Stimulated activated naive CD8-positive, alpha-beta T cell treated with anti-CD3 and anti-CD28 coated beads, Interleukin-15, Interleukin-2, amounts not matched to agents 100 ng/mL and 50 ng/mL, for 24 hours (primary cell): ENCODE measurements at regions not wholly inside any gene's neighbourhood (a gene's known extent, or its start where the extent isn't known, plus 50 kb on each side); places are given as distances from the start of the nearest gene placed in this dataset.
"Not testable (repeated sequence)": the region's sequence is repeated elsewhere in the genome, so short reads cannot be mapped to it uniquely, and the experiment has no call there.

ENCODE experiments used
- H3K27ac Mint-ChIP-seq: one replicate; pipeline ENCODE4 v1.8.0; 2021; ENCODE audit warnings: mild to moderate bottlenecking, mixed read lengths
- H3K27me3 Mint-ChIP-seq: one replicate; pipeline ENCODE4 v1.8.0; 2021; ENCODE audit warnings: mixed read lengths
- H3K36me3 Mint-ChIP-seq: one replicate; pipeline ENCODE4 v1.8.0; 2021; ENCODE audit warnings: low read depth, mixed read lengths
- H3K4me1 Mint-ChIP-seq: one replicate; pipeline ENCODE4 v1.8.0; 2021; ENCODE audit warnings: low read depth, mixed read lengths
- H3K4me3 Mint-ChIP-seq: one replicate; pipeline ENCODE4 v1.8.0; 2021; ENCODE audit warnings: mild to moderate bottlenecking, mixed read lengths
- H3K9me3 Mint-ChIP-seq: one replicate; pipeline ENCODE4 v1.8.0; 2021; ENCODE audit warnings: mixed read lengths

DNA sequence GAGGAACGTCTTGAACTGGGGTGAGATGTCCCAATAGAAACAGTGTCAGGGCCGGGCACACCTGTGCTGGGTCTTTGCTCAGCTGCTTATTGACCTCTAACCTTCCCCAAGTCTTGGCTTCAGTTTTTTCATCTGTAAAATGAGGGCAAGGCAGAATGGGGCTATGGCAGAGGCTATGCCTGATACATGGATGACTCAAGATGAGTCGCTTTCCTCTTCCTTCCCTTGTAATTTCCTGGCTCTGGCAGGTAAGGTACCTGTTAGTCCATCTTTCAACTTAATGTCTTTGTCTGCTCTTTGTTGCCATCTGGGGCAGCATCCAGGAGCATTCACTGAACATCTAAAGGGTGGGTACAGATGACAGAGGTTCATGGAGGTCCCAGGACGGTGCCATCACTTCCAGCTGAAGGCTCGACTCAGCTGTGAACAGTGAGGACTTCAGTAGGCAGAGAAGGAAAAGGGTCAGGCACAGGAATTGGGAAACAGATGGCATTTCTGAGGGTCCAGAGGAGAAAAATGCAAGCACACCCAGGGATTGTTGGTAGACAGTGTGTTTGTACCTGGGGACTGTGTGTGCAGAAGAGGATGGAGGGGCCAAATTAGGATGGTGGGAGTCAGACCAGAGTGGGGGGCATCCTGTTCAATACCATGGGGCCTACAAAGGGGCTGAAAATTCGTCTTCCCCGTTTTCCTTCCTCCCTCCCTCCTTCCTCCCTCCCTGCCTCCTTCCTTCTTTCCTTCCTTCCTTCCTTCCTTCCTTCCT lies 268.3 kb downstream of the VRK1 start:
- no peak overlapping the region for H3K4me3 Mint-ChIP-seq
- no peak overlapping the region for H3K27ac Mint-ChIP-seq

DNA sequence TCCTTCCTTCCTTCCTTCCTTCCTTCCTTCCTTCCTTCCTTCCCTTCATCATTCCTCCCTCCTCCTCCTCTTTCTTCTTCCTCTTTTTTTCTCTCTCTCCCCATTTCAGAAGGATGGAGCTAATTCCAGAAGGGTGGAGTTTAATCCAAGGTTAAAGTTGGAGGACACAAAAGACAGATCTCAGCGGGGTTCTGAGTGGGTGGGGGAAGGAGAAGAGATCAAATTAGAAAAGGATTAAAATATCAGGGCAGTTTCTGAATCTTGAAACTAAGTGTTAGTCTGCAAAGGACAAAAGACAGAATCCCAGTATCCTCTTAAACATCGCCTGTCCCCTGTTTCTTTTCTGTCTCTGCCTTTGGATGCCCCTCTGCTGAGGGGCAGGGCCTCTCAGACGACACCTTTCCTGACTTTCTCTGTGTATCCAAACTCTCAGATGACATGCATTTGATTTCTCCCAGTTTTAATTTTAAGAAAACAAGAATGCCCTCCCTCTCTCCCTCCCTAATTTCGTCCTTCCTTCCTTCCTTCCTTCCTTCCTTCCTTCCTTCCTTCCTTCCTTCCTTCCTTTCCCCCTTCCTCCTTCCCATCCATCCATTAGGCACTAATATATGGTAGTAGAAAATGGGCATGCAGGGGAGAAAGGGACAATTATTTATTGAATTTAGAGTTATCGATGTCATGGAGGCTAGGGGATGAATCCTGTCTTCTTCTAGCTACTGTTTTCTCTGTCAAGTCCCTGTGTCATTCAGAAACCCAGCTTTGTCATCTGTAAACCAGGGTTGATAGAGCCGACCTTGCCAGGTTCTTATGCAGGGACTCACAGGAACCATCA lies 269.1 kb downstream of the VRK1 start:
- Mint-ChIP-seq H3K27me3 (no peaks in the 10 kb centered on the region), H3K27ac (no peak overlapping the region), H3K4me3 (no peak overlapping the region), H3K36me3 (no peaks in the 10 kb centered on the region), H3K4me1 (no peaks in the 10 kb centered on the region), H3K9me3 (no peaks in the 10 kb centered on the region)

More for the DNA sequence above, 268.3 kb downstream of the VRK1 start:
- Mint-ChIP-seq H3K27me3 (no peaks in the 10 kb centered on the region), H3K9me3 (no peaks in the 10 kb centered on the region), H3K4me1 (no peaks in the 10 kb centered on the region), H3K36me3 (no peaks in the 10 kb centered on the region)

DNA sequence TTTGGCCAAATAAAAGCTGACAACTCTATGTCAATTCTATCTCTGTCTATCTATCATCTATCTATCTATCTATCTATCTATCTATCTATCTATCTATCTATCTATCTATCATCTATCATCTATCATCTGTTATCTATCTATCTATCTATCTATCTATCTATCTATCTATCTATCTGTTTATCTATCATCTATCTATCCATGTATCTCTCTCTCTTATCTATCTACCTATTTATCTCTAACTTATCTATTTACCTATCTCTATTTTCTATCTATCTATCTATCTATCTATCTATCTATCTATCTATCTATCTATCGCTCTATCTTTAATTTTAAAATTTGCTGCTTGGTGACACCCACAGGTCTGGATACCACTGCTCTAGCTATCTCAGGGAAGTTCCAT lies 271.1 kb downstream of the VRK1 start:
- not testable (repeated sequence) for H3K4me3 Mint-ChIP-seq, H3K4me1 Mint-ChIP-seq, H3K27me3 Mint-ChIP-seq, H3K36me3 Mint-ChIP-seq, H3K27ac Mint-ChIP-seq, H3K9me3 Mint-ChIP-seq

DNA sequence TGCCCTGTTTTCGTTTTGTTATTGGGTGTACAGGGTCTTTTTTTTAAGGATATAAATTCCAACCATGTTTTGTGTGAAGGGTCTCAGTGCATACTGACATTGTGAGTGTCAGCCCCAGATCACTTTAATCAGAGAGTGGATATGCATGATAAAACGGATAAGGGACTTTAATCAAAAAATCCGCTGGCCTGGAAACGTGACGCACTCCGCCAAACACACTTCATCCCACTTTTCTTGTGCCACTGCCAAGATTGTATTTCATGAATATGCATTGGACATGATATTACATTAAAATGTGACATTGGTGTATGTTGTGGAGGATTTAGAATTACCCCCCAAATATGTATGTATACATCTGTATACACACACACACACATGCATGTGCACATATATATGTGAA lies 273.1 kb downstream of the VRK1 start:
- no peaks in the 10 kb centered on the region for H3K9me3 Mint-ChIP-seq
- peaks cover 7% of the 10 kb centered on the region for H3K4me1 Mint-ChIP-seq
- no peak overlapping the region for H3K27ac Mint-ChIP-seq
- H3K36me3 Mint-ChIP-seq = no peaks in the 10 kb centered on the region
- peaks cover 6% of the 10 kb centered on the region for H3K27me3 Mint-ChIP-seq
- H3K4me3 Mint-ChIP-seq = no peak overlapping the region

DNA sequence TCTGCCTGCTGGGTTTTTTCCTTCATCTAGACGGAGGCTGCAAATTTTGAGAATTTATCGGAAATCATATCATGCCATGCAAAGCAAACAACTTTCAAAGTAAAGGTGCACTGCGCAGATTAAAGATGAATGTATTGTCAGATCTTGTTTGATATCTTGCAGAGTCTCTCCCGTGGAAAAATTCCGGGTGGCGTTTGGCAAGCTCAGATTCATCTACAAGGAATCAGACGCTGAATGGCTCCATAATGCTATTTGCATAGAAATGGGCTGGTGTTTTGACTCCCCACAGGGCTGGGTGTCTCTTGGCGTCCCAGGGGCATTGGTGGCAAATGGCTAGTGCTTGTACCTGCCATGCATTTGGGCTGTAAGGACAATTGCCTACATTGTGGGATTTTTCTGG lies 274.0 kb downstream of the VRK1 start:
- Mint-ChIP-seq H3K4me3 (no peak overlapping the region), H3K4me1 (peaks cover 10% of the 10 kb centered on the region), H3K36me3 (no peaks in the 10 kb centered on the region), H3K27me3 (peaks cover 8% of the 10 kb centered on the region), H3K9me3 (no peaks in the 10 kb centered on the region), H3K27ac (no peak overlapping the region)

DNA sequence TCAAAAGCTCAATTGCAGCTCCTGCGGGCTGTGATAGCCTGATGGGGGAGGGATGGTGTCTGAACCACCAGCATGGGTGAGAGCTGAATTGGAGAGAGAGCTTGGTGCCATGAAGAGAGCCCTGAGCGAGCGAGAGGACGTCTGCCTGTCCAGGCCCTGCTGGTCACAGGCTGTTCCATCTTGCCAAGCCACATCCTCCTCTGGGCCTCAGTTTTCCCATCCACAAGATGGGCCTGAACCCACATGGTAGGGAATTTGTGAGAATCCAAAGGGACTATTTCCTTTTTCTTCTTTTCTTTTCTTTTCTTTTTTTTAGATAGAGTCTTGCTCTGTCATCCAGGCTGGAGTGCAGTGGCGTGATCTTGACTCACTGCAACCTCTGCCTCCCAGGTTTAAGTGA lies 276.4 kb downstream of the VRK1 start:
- peaks cover 23% of the 10 kb centered on the region for H3K4me1 Mint-ChIP-seq
- no peaks in the 10 kb centered on the region for H3K9me3 Mint-ChIP-seq
- H3K4me3 Mint-ChIP-seq = no peak overlapping the region
- H3K36me3 Mint-ChIP-seq = no peaks in the 10 kb centered on the region
- H3K27ac Mint-ChIP-seq = no peak overlapping the region
- H3K27me3 Mint-ChIP-seq = peaks cover 8% of the 10 kb centered on the region

DNA sequence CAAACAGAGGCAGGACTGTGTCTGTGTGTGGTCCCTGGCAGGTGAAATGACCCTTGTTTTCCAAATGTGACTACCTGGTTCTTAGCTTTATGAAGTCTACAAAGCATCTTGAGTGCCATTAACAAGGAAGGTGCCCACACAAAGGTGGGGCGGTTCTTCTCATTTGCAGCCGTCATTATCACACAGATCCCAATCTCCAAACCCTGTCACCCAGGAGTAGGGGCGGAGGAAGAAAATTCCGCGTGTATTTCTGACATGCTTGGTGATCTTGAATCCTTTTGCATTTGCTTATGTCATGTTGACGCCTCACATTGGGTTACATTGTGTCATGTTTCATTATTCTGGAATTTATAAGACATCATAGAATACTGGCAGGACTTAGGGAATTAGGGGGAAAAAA lies 277.3 kb downstream of the VRK1 start:
- H3K27ac Mint-ChIP-seq = no peak overlapping the region
- H3K27me3 Mint-ChIP-seq = peaks cover 12% of the 10 kb centered on the region
- H3K36me3 Mint-ChIP-seq = no peaks in the 10 kb centered on the region
- H3K9me3 Mint-ChIP-seq = no peaks in the 10 kb centered on the region
- H3K4me3 Mint-ChIP-seq = no peak overlapping the region
- H3K4me1 Mint-ChIP-seq = peaks cover 23% of the 10 kb centered on the region

DNA sequence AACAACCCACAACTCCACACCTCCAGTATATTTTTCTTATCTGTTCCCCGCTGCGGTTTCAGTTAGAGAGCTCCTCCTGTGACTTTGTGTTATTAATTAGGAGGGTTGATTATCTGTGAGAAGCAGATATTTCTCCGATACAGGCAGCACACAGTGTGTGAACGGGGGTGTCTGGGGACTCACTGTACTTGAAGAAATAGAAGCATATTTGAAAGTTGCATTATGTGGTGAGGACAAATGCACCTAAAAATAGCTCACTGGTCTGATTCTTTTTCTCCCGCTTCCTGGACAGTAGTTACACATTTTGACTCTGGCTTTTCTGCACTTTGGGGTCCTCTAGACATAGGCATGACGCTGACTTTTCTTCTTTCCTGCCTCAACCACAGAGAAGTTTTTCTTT lies 277.7 kb downstream of the VRK1 start:
- Mint-ChIP-seq H3K36me3 (no peaks in the 10 kb centered on the region), H3K9me3 (no peaks in the 10 kb centered on the region), H3K4me3 (no peak overlapping the region), H3K27me3 (peaks cover 12% of the 10 kb centered on the region), H3K27ac (no peak overlapping the region), H3K4me1 (peaks cover 23% of the 10 kb centered on the region)

DNA sequence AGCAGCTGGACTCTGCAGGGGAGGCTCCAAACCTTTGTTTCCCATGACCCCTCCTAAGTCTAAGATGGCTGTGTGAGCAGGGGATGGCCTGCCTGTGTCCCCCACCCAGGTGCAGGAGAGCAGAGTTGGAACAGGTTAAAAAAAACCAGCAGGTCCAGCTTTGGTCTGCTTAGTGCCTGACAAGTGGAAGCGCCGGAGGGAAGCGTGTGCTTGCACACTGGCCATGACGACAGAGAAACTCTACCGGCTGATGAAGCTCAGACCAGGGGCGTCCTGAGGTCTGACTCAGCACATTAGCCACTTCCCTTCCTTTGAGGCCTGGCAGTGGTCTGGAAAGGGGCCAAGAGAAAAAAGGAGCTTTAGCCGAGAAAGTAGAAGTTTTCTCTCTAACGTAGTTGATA lies 280.1 kb downstream of the VRK1 start:
- no peak overlapping the region for H3K4me3 Mint-ChIP-seq
- H3K27ac Mint-ChIP-seq = no peak overlapping the region
- peaks cover 12% of the 10 kb centered on the region for H3K27me3 Mint-ChIP-seq
- H3K4me1 Mint-ChIP-seq = peaks cover 23% of the 10 kb centered on the region
- H3K9me3 Mint-ChIP-seq = no peaks in the 10 kb centered on the region
- H3K36me3 Mint-ChIP-seq = no peaks in the 10 kb centered on the region

DNA sequence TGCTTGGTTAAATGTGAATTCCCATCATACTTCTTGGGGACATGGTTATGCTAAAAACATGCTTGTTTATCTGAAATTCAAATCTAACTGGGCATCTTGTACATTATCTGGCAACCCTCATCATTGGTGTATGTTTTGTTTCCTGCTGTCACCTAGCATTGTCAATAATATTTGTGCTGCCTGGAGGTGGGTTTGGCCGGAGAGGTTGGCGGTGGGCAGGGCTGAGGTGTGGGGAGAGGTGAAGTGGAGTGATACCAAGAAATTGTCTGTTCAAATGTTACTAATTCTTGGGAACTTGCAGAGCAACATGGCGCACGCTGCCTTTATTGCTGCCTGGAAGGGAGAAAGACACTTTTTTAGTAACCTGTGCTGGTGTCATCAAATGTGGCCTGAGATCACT lies 280.5 kb downstream of the VRK1 start:
- H3K27ac Mint-ChIP-seq = no peak overlapping the region
- H3K36me3 Mint-ChIP-seq = no peaks in the 10 kb centered on the region
- H3K27me3 Mint-ChIP-seq = peaks cover 12% of the 10 kb centered on the region
- H3K4me3 Mint-ChIP-seq = no peak overlapping the region
- no peaks in the 10 kb centered on the region for H3K9me3 Mint-ChIP-seq
- peaks cover 23% of the 10 kb centered on the region for H3K4me1 Mint-ChIP-seq

DNA sequence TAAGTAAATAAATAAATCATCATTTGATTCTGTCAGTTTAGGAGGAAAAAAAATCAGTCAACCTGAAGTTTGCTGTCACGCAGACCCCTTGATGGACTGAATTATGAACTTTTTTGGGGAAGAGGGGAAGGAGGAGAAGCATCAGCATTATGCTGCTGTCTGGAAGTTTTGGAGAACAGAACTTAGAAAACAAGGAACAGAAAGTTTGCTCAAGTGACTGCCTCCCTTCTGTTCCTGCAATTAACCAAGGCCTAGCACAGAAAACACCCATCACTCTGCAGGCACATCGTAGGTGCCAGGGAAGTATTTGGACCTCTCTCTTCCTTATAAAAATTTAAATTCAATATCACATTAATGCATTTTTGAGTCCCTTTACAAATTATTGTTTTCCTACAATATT lies 283.8 kb downstream of the VRK1 start:
- Mint-ChIP-seq H3K27me3 (peaks cover 9% of the 10 kb centered on the region), H3K36me3 (no peaks in the 10 kb centered on the region), H3K27ac (no peak overlapping the region), H3K4me1 (peaks cover 13% of the 10 kb centered on the region), H3K9me3 (no peaks in the 10 kb centered on the region), H3K4me3 (no peak overlapping the region)

DNA sequence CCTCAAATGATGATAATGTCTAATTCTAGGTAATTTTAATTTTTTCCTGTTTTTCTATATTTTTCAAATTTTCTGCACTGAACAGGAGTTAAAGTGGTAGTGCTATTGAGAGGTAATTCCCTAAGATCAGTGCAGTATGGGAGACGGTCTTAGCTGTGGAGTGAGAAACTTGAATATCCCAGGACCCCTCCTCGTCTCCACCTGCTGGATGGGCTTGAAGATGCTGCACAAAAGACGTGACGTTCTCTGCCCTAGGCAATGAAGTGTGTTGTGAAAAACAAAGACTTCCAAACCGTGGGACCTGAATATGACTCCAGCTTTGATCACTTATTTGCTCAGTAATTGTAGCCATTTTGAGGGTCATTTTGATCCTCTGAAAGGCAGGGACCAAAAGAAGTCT lies 298.1 kb downstream of the VRK1 start:
- Mint-ChIP-seq H3K27me3 (no peaks in the 10 kb centered on the region), H3K9me3 (no peaks in the 10 kb centered on the region), H3K36me3 (no peaks in the 10 kb centered on the region), H3K4me3 (no peak overlapping the region), H3K27ac (no peak overlapping the region), H3K4me1 (no peaks in the 10 kb centered on the region)

DNA sequence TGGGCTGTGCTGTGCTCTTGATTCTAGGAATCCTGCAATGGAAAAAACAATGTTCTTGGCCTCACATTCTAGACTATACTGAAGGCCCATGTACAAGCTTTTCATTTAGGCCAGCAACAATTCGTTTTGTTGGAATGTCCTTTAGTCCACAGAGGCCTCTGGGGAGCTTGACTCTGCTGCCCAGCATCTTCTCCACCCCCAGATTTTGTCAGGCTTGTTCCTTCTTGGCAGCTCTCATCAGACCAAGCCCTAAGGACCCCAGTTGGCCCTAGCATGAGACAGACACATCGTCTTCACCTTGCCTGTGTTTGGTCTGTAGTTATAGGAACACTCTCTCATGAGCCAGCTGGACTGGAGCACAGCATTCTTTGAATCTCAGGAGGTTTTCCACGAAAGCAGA lies 300.1 kb downstream of the VRK1 start:
- no peaks in the 10 kb centered on the region for H3K36me3 Mint-ChIP-seq
- H3K27ac Mint-ChIP-seq = no peak overlapping the region
- H3K9me3 Mint-ChIP-seq = no peaks in the 10 kb centered on the region
- H3K4me1 Mint-ChIP-seq = no peaks in the 10 kb centered on the region
- no peaks in the 10 kb centered on the region for H3K27me3 Mint-ChIP-seq
- no peak overlapping the region for H3K4me3 Mint-ChIP-seq

DNA sequence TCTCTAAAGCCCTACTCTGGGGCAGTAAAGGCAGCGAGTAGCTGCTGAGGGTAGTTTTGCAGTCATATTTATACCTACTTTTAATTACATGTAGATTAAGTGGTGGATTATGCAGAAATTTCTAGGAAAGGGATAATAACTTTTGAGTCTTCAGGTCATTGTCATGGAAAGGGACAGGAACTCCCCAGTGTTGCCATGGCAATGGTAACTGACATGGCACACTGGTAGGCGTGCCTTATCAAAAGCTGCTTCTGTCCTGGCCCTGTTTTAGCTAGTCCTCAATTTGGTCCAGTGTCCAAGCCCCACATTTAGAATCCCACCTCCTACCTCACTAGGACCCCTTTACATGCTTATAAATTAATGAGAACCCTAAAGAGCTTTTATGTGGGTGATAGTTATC lies 303.1 kb downstream of the VRK1 start:
- Mint-ChIP-seq H3K4me1 (no peaks in the 10 kb centered on the region), H3K36me3 (no peaks in the 10 kb centered on the region), H3K27ac (no peak overlapping the region), H3K27me3 (peaks cover 4% of the 10 kb centered on the region), H3K4me3 (no peak overlapping the region), H3K9me3 (no peaks in the 10 kb centered on the region)

DNA sequence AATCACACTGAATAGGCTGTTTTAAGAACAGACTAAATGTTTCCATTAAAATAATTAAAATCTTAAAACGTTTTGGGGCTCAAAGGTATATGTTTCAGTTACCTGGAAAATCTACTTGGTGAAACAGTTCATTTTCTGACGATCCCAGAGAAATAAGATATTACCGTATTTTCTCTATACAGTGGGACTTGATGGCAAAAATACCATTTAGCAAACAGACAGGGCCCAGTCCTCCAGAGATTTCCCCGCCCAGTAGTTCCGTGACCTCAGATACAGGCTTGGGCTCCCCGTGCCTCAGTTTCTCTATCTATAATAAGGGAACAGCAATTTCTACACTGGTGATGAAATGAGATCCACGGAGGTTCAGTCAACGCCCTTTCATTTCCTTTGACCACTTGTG lies 304.4 kb downstream of the VRK1 start:
- H3K27me3 Mint-ChIP-seq = peaks cover 8% of the 10 kb centered on the region
- no peak overlapping the region for H3K27ac Mint-ChIP-seq
- H3K36me3 Mint-ChIP-seq = no peaks in the 10 kb centered on the region
- H3K9me3 Mint-ChIP-seq = no peaks in the 10 kb centered on the region
- H3K4me3 Mint-ChIP-seq = no peak overlapping the region
- no peaks in the 10 kb centered on the region for H3K4me1 Mint-ChIP-seq

DNA sequence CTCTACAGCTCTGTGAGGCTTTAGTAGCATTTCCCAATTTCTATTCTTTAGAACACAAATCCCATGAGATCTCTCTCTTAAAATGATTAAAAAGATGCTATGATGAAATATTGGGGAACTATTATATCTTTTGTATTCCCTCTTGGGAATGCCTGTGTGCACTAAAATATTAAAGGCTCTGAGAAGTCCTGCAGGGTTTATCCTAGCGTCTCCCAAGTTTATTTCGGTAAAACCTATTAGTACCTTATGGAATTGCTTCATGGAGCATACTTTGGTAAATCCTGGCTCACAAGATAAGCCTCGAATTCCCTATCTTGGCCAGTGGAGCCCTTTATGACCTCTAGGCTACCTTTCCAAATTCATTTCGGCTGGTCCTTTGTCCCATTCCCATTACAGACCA lies 306.8 kb downstream of the VRK1 start:
- Mint-ChIP-seq H3K4me1 (no peaks in the 10 kb centered on the region), H3K27me3 (peaks cover 8% of the 10 kb centered on the region), H3K4me3 (no peak overlapping the region), H3K27ac (no peak overlapping the region), H3K36me3 (peaks cover 4% of the 10 kb centered on the region), H3K9me3 (peaks cover 9% of the 10 kb centered on the region)
